HepG2 (cell line): ENCODE measurements at regions not wholly inside any gene's neighbourhood (a gene's known extent, or its start where the extent isn't known, plus 50 kb on each side); places are given as distances from the start of the nearest gene placed in this dataset.

Experiments
- AHR ChIP-seq: IDR thresholded peaks from 2 replicates; pipeline ENCODE4 v1.6.1; 2018; ENCODE audit warnings: missing genetic modification reagents, missing compliant biosample characterization
- BCL6 ChIP-seq: IDR thresholded peaks from 2 replicates; pipeline ENCODE4 v1.6.1; 2016; ENCODE audit warnings: missing genetic modification reagents, missing compliant biosample characterization
- CBX5 ChIP-seq: sonication (generic); formaldehyde crosslinking; IDR thresholded peaks from 2 replicates; pipeline ENCODE4 v1.4.0; 2020; ENCODE audit warnings: missing genetic modification reagents, borderline replicate concordance
- CREB1 ChIP-seq, 2 experiments: fragments of 450-650 bp in 1 of 2; IDR thresholded peaks; 2 replicates each; pipeline ENCODE4 v1.6.1; 2016 to 2017; ENCODE audit warnings: control low read depth in 1 of 2, mild to moderate bottlenecking in 1 of 2, missing compliant biosample characterization in 1 of 2, missing genetic modification characterization in 1 of 2
- FOXK1 ChIP-seq: sonication (generic); formaldehyde crosslinking; IDR thresholded peaks from 2 replicates; pipeline ENCODE4 v1.4.0; 2020; ENCODE audit warnings: low read depth, missing genetic modification reagents, borderline replicate concordance
- FOXK2 ChIP-seq: fragments of 450-650 bp; IDR thresholded peaks from 2 replicates; pipeline ENCODE4 v1.6.1; 2016
- FOXP1 ChIP-seq, 2 experiments: fragments of 450-650 bp in 1 of 2; IDR thresholded peaks; 2 replicates each; pipeline ENCODE4 v1.6.1; 2017 to 2018; ENCODE audit warnings: antibody characterized with exemption in 1 of 2
- GTF2F1 ChIP-seq: fragments of 150-350 bp; IDR thresholded peaks from 2 replicates; pipeline ENCODE4 v1.6.1; 2014; ENCODE audit warnings: low read length
- NFE2L2 ChIP-seq: fragments of 150-350 bp; IDR thresholded peaks from 2 replicates; pipeline ENCODE4 v1.6.1; 2014; ENCODE audit warnings: low read length
- RFX3 ChIP-seq: IDR thresholded peaks from 2 replicates; pipeline ENCODE4 v1.6.1; 2016; ENCODE audit warnings: missing biosample characterization, missing genetic modification reagents
- SALL1 ChIP-seq: sonication (generic); formaldehyde crosslinking; IDR thresholded peaks from 2 replicates; pipeline ENCODE4 v1.8.0; 2022; ENCODE audit warnings: mild to moderate bottlenecking, missing genetic modification reagents
- SATB2 ChIP-seq: sonication (generic); formaldehyde crosslinking; IDR thresholded peaks from 2 replicates; pipeline ENCODE4 v1.5.0; 2020; ENCODE audit warnings: missing genetic modification reagents
- ZNF230 ChIP-seq: sonication (generic); formaldehyde crosslinking; IDR thresholded peaks from 2 replicates; pipeline ENCODE4 v1.4.0; 2020; ENCODE audit warnings: mild to moderate bottlenecking, missing genetic modification reagents
- ZNF264 ChIP-seq: sonication (generic); formaldehyde crosslinking; IDR thresholded peaks from 2 replicates; pipeline ENCODE4 v1.4.0; 2020; ENCODE audit warnings: missing genetic modification reagents
- ZNF75D ChIP-seq: sonication (generic); formaldehyde crosslinking; IDR thresholded peaks from 2 replicates; pipeline ENCODE4 v1.8.1; 2023; ENCODE audit warnings: missing genetic modification reagents, mild to moderate bottlenecking, borderline replicate concordance
- TF ChIP-seq, protein P1 (sequence below): sonication (generic); formaldehyde crosslinking; IDR thresholded peaks from 2 replicates; pipeline ENCODE4 v1.5.0; 2020; ENCODE audit warnings: mild to moderate bottlenecking, missing genetic modification reagents
- TF ChIP-seq, protein P2 (sequence below): sonication (generic); formaldehyde crosslinking; conservative IDR thresholded peaks from 2 replicates; pipeline ENCODE4 v1.4.0; 2020; ENCODE audit warnings: mild to moderate bottlenecking, missing genetic modification reagents, moderate library complexity
- TF ChIP-seq, protein P3 (sequence below): sonication (generic); formaldehyde crosslinking; IDR thresholded peaks from 2 replicates; pipeline ENCODE4 v1.5.1; 2020; ENCODE audit warnings: mild to moderate bottlenecking, moderate library complexity, missing genetic modification reagents
- TF ChIP-seq, protein P4 (sequence below): IDR thresholded peaks from 2 replicates; pipeline ENCODE4 v1.6.1; 2016; ENCODE audit warnings: mild to moderate bottlenecking
- TF ChIP-seq, protein P5 (sequence below): sonication (generic); formaldehyde crosslinking; IDR thresholded peaks from 2 replicates; pipeline ENCODE4 v1.4.0; 2020; ENCODE audit warnings: missing genetic modification reagents

DNA sequence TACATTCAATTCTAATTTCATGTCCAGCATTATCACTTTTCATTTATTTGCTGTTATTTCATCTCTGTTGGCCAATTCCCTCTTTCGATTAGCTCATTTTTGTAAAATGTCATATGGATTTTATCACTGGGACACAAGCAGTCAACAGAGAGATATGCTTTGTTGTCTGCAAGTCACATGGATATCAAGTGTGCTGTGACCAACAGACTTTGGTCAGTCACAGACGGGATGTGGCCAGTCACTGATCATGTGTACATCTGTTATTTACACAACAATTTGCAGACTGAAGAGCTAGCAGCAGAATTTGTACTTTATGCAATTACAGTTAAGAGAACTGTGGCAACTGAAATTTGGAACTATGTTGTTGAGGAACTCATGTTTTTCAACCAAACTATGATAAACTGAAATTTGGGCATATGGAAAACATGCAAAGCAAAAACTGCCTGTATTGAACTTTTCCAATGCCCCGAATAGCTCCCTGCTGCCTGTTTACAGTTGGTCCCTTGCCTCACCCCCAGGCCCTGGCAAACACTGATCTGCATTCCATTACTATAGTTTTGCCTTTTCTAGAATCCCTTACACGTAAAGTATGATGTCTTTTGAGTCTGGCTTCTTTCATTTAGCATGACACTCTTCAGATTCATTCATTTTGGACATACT lies 104.4 kb downstream of the RPL22L1 start (continued):
- TF ChIP-seq RFX3 (CRISPR knock-in tag): no peak
- peak; percentile 95 for TF ChIP-seq FOXP1 (IDR thresholded peaks at IDR 0.05)
- peak; percentile 96 for TF ChIP-seq FOXP1 (CRISPR knock-in tag; IDR thresholded peaks at IDR 0.05)
- TF ChIP-seq, protein P1, sequence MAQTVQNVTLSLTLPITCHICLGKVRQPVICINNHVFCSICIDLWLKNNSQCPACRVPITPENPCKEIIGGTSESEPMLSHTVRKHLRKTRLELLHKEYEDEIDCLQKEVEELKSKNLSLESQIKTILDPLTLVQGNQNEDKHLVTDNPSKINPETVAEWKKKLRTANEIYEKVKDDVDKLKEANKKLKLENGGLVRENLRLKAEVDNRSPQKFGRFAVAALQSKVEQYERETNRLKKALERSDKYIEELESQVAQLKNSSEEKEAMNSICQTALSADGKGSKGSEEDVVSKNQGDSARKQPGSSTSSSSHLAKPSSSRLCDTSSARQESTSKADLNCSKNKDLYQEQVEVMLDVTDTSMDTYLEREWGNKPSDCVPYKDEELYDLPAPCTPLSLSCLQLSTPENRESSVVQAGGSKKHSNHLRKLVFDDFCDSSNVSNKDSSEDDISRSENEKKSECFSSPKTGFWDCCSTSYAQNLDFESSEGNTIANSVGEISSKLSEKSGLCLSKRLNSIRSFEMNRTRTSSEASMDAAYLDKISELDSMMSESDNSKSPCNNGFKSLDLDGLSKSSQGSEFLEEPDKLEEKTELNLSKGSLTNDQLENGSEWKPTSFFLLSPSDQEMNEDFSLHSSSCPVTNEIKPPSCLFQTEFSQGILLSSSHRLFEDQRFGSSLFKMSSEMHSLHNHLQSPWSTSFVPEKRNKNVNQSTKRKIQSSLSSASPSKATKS (CRISPR knock-in tag): no peak
- peak; percentile 98 for TF ChIP-seq ZNF264 (CRISPR knock-in tag)
- TF ChIP-seq, protein P2, sequence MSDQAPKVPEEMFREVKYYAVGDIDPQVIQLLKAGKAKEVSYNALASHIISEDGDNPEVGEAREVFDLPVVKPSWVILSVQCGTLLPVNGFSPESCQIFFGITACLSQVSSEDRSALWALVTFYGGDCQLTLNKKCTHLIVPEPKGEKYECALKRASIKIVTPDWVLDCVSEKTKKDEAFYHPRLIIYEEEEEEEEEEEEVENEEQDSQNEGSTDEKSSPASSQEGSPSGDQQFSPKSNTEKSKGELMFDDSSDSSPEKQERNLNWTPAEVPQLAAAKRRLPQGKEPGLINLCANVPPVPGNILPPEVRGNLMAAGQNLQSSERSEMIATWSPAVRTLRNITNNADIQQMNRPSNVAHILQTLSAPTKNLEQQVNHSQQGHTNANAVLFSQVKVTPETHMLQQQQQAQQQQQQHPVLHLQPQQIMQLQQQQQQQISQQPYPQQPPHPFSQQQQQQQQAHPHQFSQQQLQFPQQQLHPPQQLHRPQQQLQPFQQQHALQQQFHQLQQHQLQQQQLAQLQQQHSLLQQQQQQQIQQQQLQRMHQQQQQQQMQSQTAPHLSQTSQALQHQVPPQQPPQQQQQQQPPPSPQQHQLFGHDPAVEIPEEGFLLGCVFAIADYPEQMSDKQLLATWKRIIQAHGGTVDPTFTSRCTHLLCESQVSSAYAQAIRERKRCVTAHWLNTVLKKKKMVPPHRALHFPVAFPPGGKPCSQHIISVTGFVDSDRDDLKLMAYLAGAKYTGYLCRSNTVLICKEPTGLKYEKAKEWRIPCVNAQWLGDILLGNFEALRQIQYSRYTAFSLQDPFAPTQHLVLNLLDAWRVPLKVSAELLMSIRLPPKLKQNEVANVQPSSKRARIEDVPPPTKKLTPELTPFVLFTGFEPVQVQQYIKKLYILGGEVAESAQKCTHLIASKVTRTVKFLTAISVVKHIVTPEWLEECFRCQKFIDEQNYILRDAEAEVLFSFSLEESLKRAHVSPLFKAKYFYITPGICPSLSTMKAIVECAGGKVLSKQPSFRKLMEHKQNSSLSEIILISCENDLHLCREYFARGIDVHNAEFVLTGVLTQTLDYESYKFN (CRISPR knock-in tag): peak; percentile 94
- TF ChIP-seq FOXK1 (CRISPR knock-in tag): peak; percentile 88
- TF ChIP-seq, protein P3, sequence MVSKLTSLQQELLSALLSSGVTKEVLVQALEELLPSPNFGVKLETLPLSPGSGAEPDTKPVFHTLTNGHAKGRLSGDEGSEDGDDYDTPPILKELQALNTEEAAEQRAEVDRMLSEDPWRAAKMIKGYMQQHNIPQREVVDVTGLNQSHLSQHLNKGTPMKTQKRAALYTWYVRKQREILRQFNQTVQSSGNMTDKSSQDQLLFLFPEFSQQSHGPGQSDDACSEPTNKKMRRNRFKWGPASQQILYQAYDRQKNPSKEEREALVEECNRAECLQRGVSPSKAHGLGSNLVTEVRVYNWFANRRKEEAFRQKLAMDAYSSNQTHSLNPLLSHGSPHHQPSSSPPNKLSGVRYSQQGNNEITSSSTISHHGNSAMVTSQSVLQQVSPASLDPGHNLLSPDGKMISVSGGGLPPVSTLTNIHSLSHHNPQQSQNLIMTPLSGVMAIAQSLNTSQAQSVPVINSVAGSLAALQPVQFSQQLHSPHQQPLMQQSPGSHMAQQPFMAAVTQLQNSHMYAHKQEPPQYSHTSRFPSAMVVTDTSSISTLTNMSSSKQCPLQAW (CRISPR knock-in tag): peak; percentile 52; the same call in 1 of the 2 replicates
- TF ChIP-seq FOXK2: peak; percentile 88
- TF ChIP-seq, protein P4, sequence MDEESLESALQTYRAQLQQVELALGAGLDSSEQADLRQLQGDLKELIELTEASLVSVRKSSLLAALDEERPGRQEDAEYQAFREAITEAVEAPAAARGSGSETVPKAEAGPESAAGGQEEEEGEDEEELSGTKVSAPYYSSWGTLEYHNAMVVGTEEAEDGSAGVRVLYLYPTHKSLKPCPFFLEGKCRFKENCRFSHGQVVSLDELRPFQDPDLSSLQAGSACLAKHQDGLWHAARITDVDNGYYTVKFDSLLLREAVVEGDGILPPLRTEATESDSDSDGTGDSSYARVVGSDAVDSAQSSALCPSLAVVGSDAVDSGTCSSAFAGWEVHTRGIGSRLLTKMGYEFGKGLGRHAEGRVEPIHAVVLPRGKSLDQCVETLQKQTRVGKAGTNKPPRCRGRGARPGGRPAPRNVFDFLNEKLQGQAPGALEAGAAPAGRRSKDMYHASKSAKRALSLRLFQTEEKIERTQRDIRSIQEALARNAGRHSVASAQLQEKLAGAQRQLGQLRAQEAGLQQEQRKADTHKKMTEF (CRISPR knock-in tag): peak; percentile 47; the same call in 1 of the 2 replicates
- no peak for TF ChIP-seq SATB2
- peak; percentile 91; the same call in 1 of the 2 replicates for TF ChIP-seq SALL1 (CRISPR knock-in tag)
- TF ChIP-seq NFE2L2: no peak; the same call in 1 of the 2 replicates
- TF ChIP-seq ZNF75D: no peak
- TF ChIP-seq GTF2F1: no peak
- TF ChIP-seq CBX5 (CRISPR knock-in tag): no peak
- peak; percentile 63 for TF ChIP-seq CREB1 (IDR thresholded peaks at IDR 0.05)
- peak; percentile 45; the same call in 1 of the 2 replicates for TF ChIP-seq CREB1 (CRISPR knock-in tag; IDR thresholded peaks at IDR 0.05)
- no peak for TF ChIP-seq AHR (CRISPR knock-in tag)
- TF ChIP-seq BCL6 (CRISPR knock-in tag): peak; percentile 61
- TF ChIP-seq, protein P5, sequence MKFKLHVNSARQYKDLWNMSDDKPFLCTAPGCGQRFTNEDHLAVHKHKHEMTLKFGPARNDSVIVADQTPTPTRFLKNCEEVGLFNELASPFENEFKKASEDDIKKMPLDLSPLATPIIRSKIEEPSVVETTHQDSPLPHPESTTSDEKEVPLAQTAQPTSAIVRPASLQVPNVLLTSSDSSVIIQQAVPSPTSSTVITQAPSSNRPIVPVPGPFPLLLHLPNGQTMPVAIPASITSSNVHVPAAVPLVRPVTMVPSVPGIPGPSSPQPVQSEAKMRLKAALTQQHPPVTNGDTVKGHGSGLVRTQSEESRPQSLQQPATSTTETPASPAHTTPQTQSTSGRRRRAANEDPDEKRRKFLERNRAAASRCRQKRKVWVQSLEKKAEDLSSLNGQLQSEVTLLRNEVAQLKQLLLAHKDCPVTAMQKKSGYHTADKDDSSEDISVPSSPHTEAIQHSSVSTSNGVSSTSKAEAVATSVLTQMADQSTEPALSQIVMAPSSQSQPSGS (CRISPR knock-in tag): peak; percentile 68; the same call in 1 of the 2 replicates
- no peak for TF ChIP-seq ZNF230 (CRISPR knock-in tag)
